GM13976 (cell line): ENCODE measurements at regions not wholly inside any gene's neighbourhood (a gene's known extent, or its start where the extent isn't known, plus 50 kb on each side); places are given as distances from the start of the nearest gene placed in this dataset.
"Not testable (repeated sequence)": the region's sequence is repeated elsewhere in the genome, so short reads cannot be mapped to it uniquely, and the experiment has no call there.

Experiments
- DNase-seq: peaks from one replicate; pipeline ENCODE4 v3.0.0; 2012; ENCODE audit warnings: low spot score
- in situ Hi-C: fragments of 300-500 bp; cut with MboI; formaldehyde crosslinking; loops from one replicate; pipeline ENCODE4 v1.12.0; 2022; ENCODE audit warnings: low sequenced_read_pairs, mixed read lengths, inconsistent platforms; ENCODE audit not compliant: unreplicated experiment
- TF ChIP-seq, protein P1 (sequence below): IDR thresholded peaks from 2 replicates; pipeline ENCODE4 v1.5.1; 2012; ENCODE audit warnings: borderline replicate concordance, mild to moderate bottlenecking; ENCODE audit not compliant: insufficient read depth; ENCODE audit errors: extremely low read depth, missing control alignments, control extremely low read depth

GRCh38 chr2:185567196-185567595 lies 171.4 kb upstream of the FSIP2 start:
- in situ Hi-C loops = no loop called here
- no peak for DNase-seq

DNA sequence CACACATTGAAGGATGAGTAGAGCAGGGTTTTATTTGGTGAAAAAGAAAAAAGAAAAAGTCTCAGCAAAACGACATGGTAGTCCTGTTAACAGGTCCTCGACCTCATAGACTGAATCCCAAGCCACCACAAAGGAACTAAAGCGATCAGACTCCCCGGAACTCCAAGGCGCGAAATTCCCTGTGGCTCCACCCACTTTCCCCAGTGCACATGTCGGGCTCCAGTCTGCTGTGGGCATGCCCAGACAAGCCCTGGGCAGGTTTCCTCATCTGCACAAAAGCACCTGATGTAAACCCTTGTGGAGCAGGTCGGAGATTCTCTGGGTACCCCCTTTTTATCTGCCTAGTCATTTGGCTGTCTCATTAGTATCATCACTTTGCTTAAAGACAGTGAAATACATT lies 170.7 kb upstream of the FSIP2 start:
- no peak for DNase-seq
- TF ChIP-seq, protein P1, sequence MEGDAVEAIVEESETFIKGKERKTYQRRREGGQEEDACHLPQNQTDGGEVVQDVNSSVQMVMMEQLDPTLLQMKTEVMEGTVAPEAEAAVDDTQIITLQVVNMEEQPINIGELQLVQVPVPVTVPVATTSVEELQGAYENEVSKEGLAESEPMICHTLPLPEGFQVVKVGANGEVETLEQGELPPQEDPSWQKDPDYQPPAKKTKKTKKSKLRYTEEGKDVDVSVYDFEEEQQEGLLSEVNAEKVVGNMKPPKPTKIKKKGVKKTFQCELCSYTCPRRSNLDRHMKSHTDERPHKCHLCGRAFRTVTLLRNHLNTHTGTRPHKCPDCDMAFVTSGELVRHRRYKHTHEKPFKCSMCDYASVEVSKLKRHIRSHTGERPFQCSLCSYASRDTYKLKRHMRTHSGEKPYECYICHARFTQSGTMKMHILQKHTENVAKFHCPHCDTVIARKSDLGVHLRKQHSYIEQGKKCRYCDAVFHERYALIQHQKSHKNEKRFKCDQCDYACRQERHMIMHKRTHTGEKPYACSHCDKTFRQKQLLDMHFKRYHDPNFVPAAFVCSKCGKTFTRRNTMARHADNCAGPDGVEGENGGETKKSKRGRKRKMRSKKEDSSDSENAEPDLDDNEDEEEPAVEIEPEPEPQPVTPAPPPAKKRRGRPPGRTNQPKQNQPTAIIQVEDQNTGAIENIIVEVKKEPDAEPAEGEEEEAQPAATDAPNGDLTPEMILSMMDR = no peak
- in situ Hi-C loops = no loop called here

More at GRCh38 chr2:185567196-185567595, 171.4 kb upstream of the FSIP2 start:
- TF ChIP-seq, protein P1 = no peak

- in situ Hi-C loops = no loop called here
- TF ChIP-seq, protein P1 = no peak
- no peak for DNase-seq
Observed at GRCh38 chr2:185578322-185578721, 160.3 kb upstream of the FSIP2 start.

DNA sequence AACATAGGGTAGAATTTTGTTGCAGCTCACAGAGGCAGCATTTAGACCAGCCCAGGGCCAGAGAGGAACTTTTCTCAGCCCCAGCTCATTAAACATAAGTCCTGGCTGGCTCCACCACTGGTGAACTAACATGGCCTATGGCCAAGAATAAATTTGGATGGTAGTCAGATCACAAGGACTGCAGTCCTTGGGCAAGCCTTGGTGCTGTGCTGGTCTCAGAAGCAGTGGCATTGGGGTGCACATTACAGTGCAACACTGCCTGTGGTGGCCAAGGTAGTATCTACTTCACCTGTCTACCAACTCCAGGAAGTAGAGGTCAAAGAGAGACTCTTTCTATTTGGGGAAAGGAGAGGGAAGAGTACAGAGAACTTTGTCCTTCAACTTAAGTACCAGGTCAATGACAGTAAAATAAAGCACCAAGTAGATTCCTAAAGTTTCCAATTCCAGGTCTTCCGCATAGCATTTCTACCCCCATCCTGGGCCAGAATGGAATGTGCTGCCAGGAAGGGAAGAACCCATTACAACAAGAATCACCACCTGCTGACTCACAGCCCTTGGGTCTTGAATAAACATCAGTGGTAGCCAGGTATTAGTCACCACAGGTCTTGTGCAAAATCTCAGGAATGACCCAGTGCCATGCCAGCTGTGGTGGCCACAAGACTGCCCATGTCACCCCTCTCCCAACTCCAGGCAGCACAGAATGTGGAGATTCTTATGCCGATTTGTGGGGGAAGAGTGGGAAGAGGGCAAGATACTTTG lies 155.4 kb upstream of the FSIP2 start:
- no peak for DNase-seq

GRCh38 chr2:185585165-185585564 lies 153.4 kb upstream of the FSIP2 start:
- DNase-seq, in situ Hi-C loops: not testable (repeated sequence)

More for the DNA sequence above, 155.4 kb upstream of the FSIP2 start:
- TF ChIP-seq, protein P1 = no peak
- in situ Hi-C loops = no loop called here

DNA sequence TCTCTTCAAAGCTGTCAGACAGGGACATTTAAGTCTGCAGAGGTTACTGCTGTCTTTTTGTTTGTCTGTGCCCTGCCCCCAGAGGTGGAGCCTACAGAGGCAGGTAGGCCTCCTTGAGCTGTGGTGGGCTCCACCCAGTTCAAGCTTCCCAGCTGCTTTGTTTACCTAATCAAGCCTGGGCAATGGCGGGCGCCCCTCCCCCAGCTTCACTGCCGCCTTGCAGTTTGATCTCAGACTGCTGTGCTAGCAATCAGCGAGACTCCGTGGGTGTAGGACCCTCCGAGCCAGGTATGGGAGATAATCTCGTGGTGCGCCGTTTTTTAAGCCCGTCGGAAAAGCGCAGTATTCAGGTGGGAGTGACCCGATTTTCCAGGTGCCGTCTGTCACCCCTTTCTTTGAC lies 147.3 kb upstream of the FSIP2 start:
- in situ Hi-C loops, DNase-seq: not testable (repeated sequence)

DNA sequence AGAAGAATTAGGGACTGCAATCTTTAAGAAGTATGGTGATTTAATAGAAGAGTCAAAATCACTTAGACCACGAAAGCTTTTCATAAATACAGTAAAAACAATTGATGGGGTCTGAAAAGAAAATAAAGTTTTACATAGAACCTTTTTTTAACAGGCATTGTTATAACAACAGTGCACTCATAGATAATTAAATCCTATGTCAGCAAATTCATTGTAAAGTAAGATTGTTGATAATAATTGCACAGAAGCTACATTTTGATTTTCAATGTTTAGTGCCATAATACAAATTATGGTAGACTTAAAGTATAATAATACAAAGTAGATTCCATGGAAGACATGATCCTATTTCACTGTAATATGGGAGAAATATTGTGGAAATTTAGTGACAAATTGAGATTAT lies 130.7 kb upstream of the FSIP2 start:
- no peak for DNase-seq
- TF ChIP-seq, protein P1 = no peak
- in situ Hi-C loops = no loop called here

- DNase-seq = no peak
- TF ChIP-seq, protein P1 = no peak
- in situ Hi-C loops = no loop called here
Observed at GRCh38 chr2:185608799-185609198, 129.8 kb upstream of the FSIP2 start.
